ENCODE measurements at regions not wholly inside any gene's neighbourhood (a gene's known extent, or its start where the extent isn't known, plus 50 kb on each side); places are given as distances from the start of the nearest gene placed in this dataset.

DNA sequence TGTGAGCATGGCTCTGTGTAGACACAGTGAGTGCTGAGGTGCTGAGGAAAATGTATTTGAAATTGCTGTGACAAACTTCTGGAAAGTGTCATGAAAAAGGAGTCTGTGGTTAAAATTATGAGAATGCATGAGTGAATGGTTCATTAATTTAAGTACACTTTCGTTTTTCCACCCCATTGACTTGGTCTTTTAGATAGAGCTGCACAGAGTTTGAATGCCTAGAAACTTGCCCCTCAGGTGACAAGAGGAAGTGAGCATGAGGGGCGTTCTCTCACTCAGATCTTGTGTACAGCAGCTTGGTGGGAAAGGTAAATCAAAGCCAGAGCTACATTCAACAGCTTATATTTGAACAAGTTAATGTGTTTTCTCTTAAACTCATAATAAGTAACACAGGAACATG is 296.8 kb downstream of the WDR72 start:
- in situ Hi-C loops (cut with MboI; ENCODE audit: low pct_unique_long_range_greater_than_20kb in 2 of 9, low sequenced_read_pairs in 9 of 9, unreplicated experiment in 9 of 9): no loop called here

DNA sequence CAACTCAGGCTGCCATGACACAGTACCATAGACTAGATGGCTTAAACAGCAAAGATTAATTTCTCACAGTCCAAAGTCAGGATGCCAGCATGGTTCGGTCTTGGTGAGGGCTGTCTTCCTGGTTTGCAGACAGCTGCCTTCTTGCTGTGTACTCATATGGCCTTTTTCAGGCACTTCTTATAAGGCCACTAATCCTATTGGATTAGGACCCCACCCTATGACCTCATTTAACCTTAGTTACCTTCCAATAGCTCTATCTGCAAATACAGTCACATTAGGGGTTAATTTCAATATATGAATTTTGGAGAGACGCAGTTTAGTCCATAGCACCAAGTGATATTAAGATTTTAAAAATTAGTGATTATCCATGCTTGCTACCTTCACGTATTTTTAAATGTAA is 297.8 kb downstream of the WDR72 start:
- H3K27ac ChIP-seq: no peak overlapping the region
- in situ Hi-C loops (cut with MboI; ENCODE audit: low pct_unique_long_range_greater_than_20kb in 2 of 9, low sequenced_read_pairs in 9 of 9, unreplicated experiment in 9 of 9): no loop called here
- WGBS, 10 experiments: 0 to 100% (median 90%) methylated on average over 1 to 3 of the region's 3 CpGs; no CpG with 5 or more reads in 3 of the 10 experiments

More for the DNA sequence above, 296.8 kb downstream of the WDR72 start:
- WGBS, 10 experiments: 0 to 79% (median 31%) methylated on average over 1 to 2 of the region's 2 CpGs; no CpG with 5 or more reads in 2 of the 10 experiments
- ATAC-seq (replicated peaks in 6 of 8): no peak
- no peak overlapping the region for H3K4me3 ChIP-seq
- no peak overlapping the region for H3K27ac ChIP-seq
- no peaks in the 10 kb centered on the region for H3K4me1 ChIP-seq (replicated peaks in 1 of 2)

DNA sequence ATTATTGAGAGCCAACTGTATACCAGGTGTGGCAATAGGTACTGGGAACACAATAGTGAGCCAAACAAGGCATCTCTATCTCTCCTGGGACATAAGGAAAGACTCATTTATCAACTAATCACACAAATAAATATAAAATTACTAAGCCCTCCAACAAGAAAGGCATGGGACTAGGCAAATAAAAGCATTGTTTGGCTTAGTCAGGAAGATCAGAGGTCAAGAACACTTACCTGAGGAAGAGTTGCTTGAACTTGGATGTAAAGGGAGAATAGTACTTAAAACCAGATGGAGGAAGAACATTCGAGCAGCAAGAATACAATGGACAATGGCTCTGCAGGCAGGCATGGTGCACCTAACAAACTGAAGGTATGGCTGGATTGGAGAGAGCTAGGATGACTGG is 300.7 kb downstream of the WDR72 start:
- no peak for ATAC-seq (replicated peaks in 6 of 8)
- Histone ChIP-seq H3K27ac (no peak overlapping the region), H3K4me1 (replicated peaks in 1 of 2) (peaks cover 2 to 6% of the 10 kb centered on the region in 2 donors), H3K4me3 (no peak overlapping the region)
- in situ Hi-C loops (cut with MboI; ENCODE audit: low pct_unique_long_range_greater_than_20kb in 2 of 9, low sequenced_read_pairs in 9 of 9, unreplicated experiment in 9 of 9): no loop called here
- 0 to 100% (median 33%) methylated on average over 1 of the region's 1 CpG; no CpG with 5 or more reads in 3 of the 10 experiments for WGBS, 10 experiments

More for the DNA sequence above, 297.8 kb downstream of the WDR72 start:
- ATAC-seq (replicated peaks in 6 of 8): no peak
- Histone ChIP-seq H3K4me3 (no peak overlapping the region), H3K4me1 (replicated peaks in 1 of 2) (no peaks in the 10 kb centered on the region)

DNA sequence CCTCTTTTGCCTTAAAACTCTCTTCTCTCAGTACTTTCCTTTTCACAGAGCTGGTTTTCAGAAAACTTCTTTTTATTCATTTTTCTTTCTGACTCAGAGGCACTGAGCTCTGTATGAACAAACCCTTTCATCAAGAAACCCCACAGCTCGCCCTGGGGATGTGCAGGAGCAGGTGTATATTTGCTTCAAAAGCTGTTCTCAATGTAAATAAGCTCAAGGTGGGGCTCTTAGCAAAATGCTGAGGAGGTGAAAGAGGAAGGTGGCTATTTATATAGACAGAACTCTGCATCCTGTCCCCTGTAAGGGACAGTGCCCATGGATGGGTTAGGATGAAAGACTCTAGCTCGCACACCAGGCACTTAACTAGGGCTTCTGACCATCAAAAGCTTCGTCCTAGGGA is 302.0 kb downstream of the WDR72 start:
- no peak for ATAC-seq (replicated peaks in 6 of 8)
- WGBS, 10 experiments: 0 to 78% (median 6%) methylated on average over 1 to 3 of the region's 3 CpGs; no CpG with 5 or more reads in 2 of the 10 experiments
- H3K4me3 ChIP-seq: no peak overlapping the region
- no peak overlapping the region for H3K27ac ChIP-seq
- in situ Hi-C loops (cut with MboI; ENCODE audit: low pct_unique_long_range_greater_than_20kb in 2 of 9, low sequenced_read_pairs in 9 of 9, unreplicated experiment in 9 of 9): no loop called here
- peaks cover 2 to 15% of the 10 kb centered on the region in 2 donors for H3K4me1 ChIP-seq (replicated peaks in 1 of 2)

DNA sequence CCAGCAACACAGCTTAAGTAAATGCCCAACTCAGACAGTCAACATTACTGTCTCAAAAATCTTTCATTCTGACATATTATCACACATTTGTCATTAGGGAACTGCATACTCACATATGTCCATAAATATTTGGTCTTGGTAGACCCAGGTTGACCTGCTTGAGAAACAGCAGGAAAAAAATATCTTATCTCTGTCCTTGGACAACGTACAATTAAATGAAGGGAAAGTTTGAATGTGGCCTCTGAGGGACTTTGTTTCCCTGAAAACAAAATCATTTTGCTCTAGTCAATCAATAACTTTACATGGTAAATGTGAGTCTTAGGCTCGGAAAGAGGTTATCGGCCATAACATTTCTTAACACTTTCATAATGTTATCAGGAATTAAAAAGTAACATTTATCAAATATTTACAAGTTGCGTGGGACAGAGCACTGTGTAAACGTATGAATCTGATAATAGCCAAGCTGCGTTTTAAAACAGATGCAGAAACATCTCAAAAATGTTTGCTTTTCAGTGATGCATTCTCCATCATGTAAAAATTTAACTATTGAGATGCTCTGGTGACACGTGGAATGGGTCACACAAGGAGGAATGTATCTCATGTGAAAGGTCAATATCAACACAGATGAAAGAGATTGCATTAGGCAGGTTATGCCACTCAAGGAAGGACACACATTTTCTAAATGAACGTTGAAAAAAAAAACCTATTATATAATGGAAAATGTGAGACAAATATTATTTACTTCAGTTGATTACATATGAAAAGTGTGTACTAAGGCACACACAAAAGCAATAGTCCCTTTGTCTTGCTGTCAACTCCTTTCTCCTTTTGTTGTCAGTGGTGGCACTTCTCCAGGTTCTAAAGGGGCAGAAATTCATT is 304.4 kb downstream of the WDR72 start:
- H3K4me1 ChIP-seq (replicated peaks in 1 of 2): peaks cover 2 to 18% of the 10 kb centered on the region in 2 donors
- no peak for ATAC-seq (replicated peaks in 6 of 8)
- WGBS, 10 experiments: 6 to 82% (median 57%) methylated on average over 4 to 8 of the region's 8 CpGs

DNA sequence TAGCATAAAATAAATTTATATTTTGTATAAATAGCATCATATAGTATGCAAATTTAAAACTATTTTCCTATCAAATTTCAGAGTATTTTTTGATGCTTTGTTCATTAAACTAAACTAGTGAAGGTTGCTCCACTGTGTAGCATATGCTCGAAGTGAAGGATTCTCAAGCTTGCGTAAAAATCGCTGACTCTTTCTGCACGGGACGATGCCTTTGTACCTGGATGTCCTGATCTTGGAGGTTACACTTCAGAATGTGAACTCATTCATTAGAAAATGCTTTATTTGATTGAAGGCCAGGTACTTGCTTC is 305.0 kb downstream of the WDR72 start:
- Histone ChIP-seq H3K4me3 (no peak overlapping the region), H3K4me1 (replicated peaks in 1 of 2) (peaks cover 2 to 18% of the 10 kb centered on the region in 2 donors), H3K27ac (no peak overlapping the region)
- WGBS, 10 experiments: 48 to 100% (median 85%) methylated on average over 4 to 5 of the region's 5 CpGs; no CpG with 5 or more reads in 2 of the 10 experiments
- in situ Hi-C loops (cut with MboI; ENCODE audit: low pct_unique_long_range_greater_than_20kb in 2 of 9, low sequenced_read_pairs in 9 of 9, unreplicated experiment in 9 of 9): no loop called here
- ATAC-seq (replicated peaks in 6 of 8): no peak

More for the DNA sequence above, 304.4 kb downstream of the WDR72 start:
- in situ Hi-C loops (cut with MboI; ENCODE audit: low pct_unique_long_range_greater_than_20kb in 2 of 9, low sequenced_read_pairs in 9 of 9, unreplicated experiment in 9 of 9): no loop called here
- no peak overlapping the region for H3K27ac ChIP-seq
- no peak overlapping the region for H3K4me3 ChIP-seq

DNA sequence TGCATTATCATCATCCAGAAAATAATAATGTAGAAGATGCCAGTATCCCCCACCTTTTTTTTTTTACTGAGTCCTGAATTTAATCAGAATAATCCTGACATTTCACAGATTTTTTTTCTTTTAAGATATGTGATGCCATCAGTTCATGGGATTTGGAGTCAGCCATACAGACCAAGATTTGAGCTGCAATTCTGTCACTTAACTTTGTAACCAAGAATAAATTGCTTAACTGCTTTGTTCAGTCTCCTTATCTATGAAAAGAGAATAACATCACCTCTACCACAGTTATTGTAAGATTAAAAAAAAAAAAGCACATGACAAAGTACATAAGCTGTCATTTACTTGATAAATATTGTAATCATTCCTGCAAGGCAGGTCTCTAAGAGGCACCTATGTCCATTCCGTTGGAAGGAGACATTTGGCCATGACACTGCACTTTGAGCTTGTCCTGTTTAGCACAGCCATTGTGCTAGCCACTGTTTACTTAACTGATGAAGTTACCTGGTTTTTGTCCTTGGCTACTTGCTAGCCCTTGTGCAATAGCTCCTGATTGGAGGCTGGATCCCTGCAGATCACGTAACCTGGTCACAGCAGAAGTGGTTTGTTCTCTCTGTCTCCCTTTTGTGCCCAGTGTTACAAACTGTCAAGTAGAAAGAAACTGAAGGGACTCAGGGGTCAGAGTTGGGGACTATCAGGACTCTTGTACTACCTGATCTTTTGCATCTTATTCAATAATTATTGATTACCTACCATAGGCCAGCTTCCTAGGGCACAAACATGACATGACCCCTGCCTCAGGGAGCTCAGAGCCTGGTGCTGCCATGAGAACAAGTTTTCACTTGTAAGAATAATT is 306.0 kb downstream of the WDR72 start:
- Histone ChIP-seq H3K4me1 (replicated peaks in 1 of 2) (peaks cover 2 to 22% of the 10 kb centered on the region in 2 donors), H3K4me3 (no peak overlapping the region), H3K27ac (no peak overlapping the region)
- WGBS, 10 experiments: 0 to 100% (median 49%) methylated on average over 1 to 2 of the region's 2 CpGs; no CpG with 5 or more reads in 2 of the 10 experiments
- peak in 1 of 8 experiments; percentile 23 for ATAC-seq (replicated peaks in 6 of 8)
- in situ Hi-C loops (cut with MboI; ENCODE audit: low pct_unique_long_range_greater_than_20kb in 2 of 9, low sequenced_read_pairs in 9 of 9, unreplicated experiment in 9 of 9): no loop called here

- Histone ChIP-seq H3K4me3 (no peak overlapping the region), H3K4me1 (replicated peaks in 1 of 2) (peaks cover 11 to 32% of the 10 kb centered on the region in 2 donors), H3K27ac (no peak overlapping the region)
- in situ Hi-C loops (cut with MboI; ENCODE audit: low pct_unique_long_range_greater_than_20kb in 2 of 9, low sequenced_read_pairs in 9 of 9, unreplicated experiment in 9 of 9): no loop called here
- peak in 7 of 8 experiments; percentile 62 to 95 (median 88) for ATAC-seq (replicated peaks in 6 of 8)
- 8 to 100% (median 30%) methylated on average over 1 to 5 of the region's 7 CpGs for WGBS, 10 experiments
Observed at GRCh38 chr15:53448232-53449015, 311.0 kb downstream of the WDR72 start.

DNA sequence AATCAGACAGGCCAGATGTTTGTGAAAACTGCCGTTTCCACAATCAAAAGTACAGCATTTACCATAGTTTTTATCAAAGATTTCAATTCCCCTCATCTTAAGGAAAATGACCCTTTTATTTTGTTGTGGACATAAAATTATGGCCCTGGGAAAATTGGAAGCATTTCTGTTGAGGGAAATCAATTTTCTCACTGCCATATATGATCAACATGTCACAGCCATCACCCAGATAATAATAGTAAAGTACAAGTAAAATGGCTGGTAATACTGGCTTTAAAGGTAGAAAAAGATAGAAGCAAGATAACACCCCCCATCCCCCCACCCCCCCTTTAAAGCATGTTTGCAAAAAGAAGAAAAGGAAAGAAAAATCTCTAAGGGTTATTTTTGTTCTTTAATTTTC is 311.7 kb downstream of the WDR72 start:
- Histone ChIP-seq H3K4me3 (no peak overlapping the region), H3K4me1 (replicated peaks in 1 of 2) (peaks cover 11 to 25% of the 10 kb centered on the region in 2 donors), H3K27ac (no peak overlapping the region)
- WGBS, 10 experiments: 0 to 55% (median 11%) methylated on average over 1 of the region's 1 CpG; no CpG with 5 or more reads in 5 of the 10 experiments
- in situ Hi-C loops (cut with MboI; ENCODE audit: low pct_unique_long_range_greater_than_20kb in 2 of 9, low sequenced_read_pairs in 9 of 9, unreplicated experiment in 9 of 9): no loop called here
- no peak for ATAC-seq (replicated peaks in 6 of 8)

DNA sequence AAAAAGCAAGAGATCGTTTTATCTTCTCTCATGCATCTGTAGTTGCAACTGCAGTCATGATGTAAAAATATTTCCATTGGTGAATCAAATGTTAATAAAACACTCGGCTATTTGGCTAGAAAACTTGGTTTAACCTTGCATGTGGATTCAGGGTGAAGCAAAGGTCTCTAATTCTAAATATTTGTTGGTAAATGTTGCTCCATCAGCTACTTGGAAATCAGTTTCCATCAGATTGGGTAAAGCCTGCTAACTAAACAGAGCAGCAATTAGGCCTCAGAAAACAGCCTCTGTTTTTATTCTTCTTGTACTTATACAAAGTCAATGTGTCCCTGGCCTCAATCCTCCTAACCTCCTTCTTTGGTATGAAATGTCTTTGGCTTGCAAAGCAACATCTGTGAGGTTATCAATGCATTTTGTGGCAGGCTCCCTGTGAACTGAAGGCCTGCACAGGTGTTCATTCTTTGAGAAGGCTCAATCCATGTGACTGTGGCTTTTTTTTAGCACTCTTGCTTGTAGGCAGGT is 312.3 kb downstream of the WDR72 start:
- in situ Hi-C loops (cut with MboI; ENCODE audit: low pct_unique_long_range_greater_than_20kb in 2 of 9, low sequenced_read_pairs in 9 of 9, unreplicated experiment in 9 of 9): no loop called here
- WGBS, 10 experiments: 0 to 79% (median 36%) methylated on average over 2 of the region's 2 CpGs; no CpG with 5 or more reads in 2 of the 10 experiments
- Histone ChIP-seq H3K4me1 (replicated peaks in 1 of 2) (peaks cover 11 to 22% of the 10 kb centered on the region in 2 donors), H3K4me3 (no peak overlapping the region), H3K27ac (no peak overlapping the region)
- no peak for ATAC-seq (replicated peaks in 6 of 8)

GRCh38 chr15:53446376-53446775 is 313.1 kb downstream of the WDR72 start:
- in situ Hi-C loops (cut with MboI; ENCODE audit: low pct_unique_long_range_greater_than_20kb in 2 of 9, low sequenced_read_pairs in 9 of 9, unreplicated experiment in 9 of 9): no loop called here
- Histone ChIP-seq H3K27ac (no peak overlapping the region), H3K4me1 (replicated peaks in 1 of 2) (peaks cover 11 to 22% of the 10 kb centered on the region in 2 donors), H3K4me3 (no peak overlapping the region)
- 0 to 75% (median 32%) methylated on average over 1 of the region's 1 CpG; no CpG with 5 or more reads in 2 of the 10 experiments for WGBS, 10 experiments
- ATAC-seq (replicated peaks in 6 of 8): no peak

DNA sequence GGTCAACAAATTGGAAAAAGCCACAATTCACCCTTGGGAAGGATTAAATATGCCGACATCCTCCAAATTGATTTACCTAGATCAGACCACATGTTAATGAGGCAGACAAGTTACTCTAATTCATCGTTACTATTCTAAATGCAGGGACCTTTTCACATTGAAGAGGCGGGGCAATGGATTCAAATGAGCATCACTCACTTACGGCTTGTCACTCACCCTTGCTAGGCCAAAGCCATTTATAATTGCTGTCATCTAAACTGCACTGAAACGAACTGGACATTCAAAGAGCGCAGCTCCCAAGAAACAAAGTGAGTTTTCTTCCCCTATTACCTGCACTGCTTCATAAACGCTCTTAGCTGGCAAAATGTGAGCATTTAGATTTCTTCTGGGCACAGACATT is 313.9 kb downstream of the WDR72 start:
- H3K4me3 ChIP-seq: no peak overlapping the region
- H3K27ac ChIP-seq: no peak overlapping the region
- 13 to 100% (median 77%) methylated on average over 1 to 7 of the region's 7 CpGs for WGBS, 10 experiments
- in situ Hi-C loops (cut with MboI; ENCODE audit: low pct_unique_long_range_greater_than_20kb in 2 of 9, low sequenced_read_pairs in 9 of 9, unreplicated experiment in 9 of 9): no loop called here
- ATAC-seq (replicated peaks in 6 of 8): no peak
- peaks cover 11 to 22% of the 10 kb centered on the region in 2 donors for H3K4me1 ChIP-seq (replicated peaks in 1 of 2)

All from motor neuron (in vitro differentiated cells).